ENCODE measurements at regions not wholly inside any gene's neighbourhood (a gene's known extent, or its start where the extent isn't known, plus 50 kb on each side); places are given as distances from the start of the nearest gene placed in this dataset.

- no peak overlapping the region for H2BK5ac ChIP-seq (ENCODE audit: low read depth, low read length, poor library complexity, severe bottlenecking)
- no peak overlapping the region for H2BK120ac ChIP-seq (ENCODE audit: low read depth, low read length)
- H2AFZ ChIP-seq (ENCODE audit: low read depth, low read length), result no peak overlapping the region
These were observed 52.6 kb upstream of the KLF9 start for GRCh38 chr9:70466976-70467561.

GRCh38 chr9:70465904-70466303 is 51.4 kb upstream of the KLF9 start:
- peaks cover 1% of the 10 kb centered on the region for H3K4me1 ChIP-seq (ENCODE audit: control insufficient read depth, insufficient read depth, low read depth, low read length)
- no peak overlapping the region for H3K4me2 ChIP-seq (ENCODE audit: low read length, poor library complexity, severe bottlenecking)
- DNase-seq, result no peak
- no peaks in the 10 kb centered on the region for H3K79me1 ChIP-seq (replicated peaks; ENCODE audit: low read length, poor library complexity, severe bottlenecking)
- peak overlapping the region; percentile 62 for H3K9ac ChIP-seq (ENCODE audit: low read length)
- H3K27me3 ChIP-seq (ENCODE audit: control insufficient read depth in 1 of 2, insufficient read depth in 1 of 2, low read length in 2 of 2), result no peaks in the 10 kb centered on the region
- H3K14ac ChIP-seq (ENCODE audit: low read length in 2 of 2), result peak overlapping the region in 1 of 2 experiments; percentile 81
- H3K23ac ChIP-seq (ENCODE audit: low read length in 2 of 2), result no peak overlapping the region
- H3K36me3 ChIP-seq (ENCODE audit: control insufficient read depth in 1 of 2, insufficient read depth in 2 of 2, low read depth in 1 of 2, low read length in 2 of 2), result no peaks in the 10 kb centered on the region
- H3K4me3 ChIP-seq (ENCODE audit: insufficient read depth in 1 of 2, low read depth in 1 of 2, low read length in 2 of 2), result no peak overlapping the region
- no peak overlapping the region for H2BK5ac ChIP-seq (ENCODE audit: low read depth, low read length, poor library complexity, severe bottlenecking)
- H2BK12ac ChIP-seq (ENCODE audit: low read length in 2 of 2), result peak overlapping the region in 1 of 2 experiments; percentile 60
- no peak overlapping the region for H3K4ac ChIP-seq (ENCODE audit: low read depth in 1 of 2, low read length in 2 of 2)
- H3K9me3 ChIP-seq (ENCODE audit: control insufficient read depth, low read length), result no peaks in the 10 kb centered on the region
- no peak overlapping the region for H4K8ac ChIP-seq (ENCODE audit: low read length)
- no peak overlapping the region for H3K18ac ChIP-seq (ENCODE audit: low read depth in 1 of 2, low read length in 2 of 2)
- WGBS, result 97% methylated on average over 7 of the region's 8 CpGs
- no peak overlapping the region for H2BK120ac ChIP-seq (ENCODE audit: low read depth, low read length)
- no peak overlapping the region for H3K27ac ChIP-seq (ENCODE audit: low read length, poor library complexity, severe bottlenecking)
- H4K91ac ChIP-seq (ENCODE audit: low read length), result no peak overlapping the region
- H2AFZ ChIP-seq (ENCODE audit: low read depth, low read length), result no peak overlapping the region
- no peak overlapping the region for H2BK15ac ChIP-seq (ENCODE audit: low read depth, poor library complexity, severe bottlenecking)
- no peak overlapping the region for H2AK5ac ChIP-seq (ENCODE audit: low read length, severe bottlenecking)

More at GRCh38 chr9:70466976-70467561, 52.6 kb upstream of the KLF9 start:
- 93% methylated on average over 4 of the region's 6 CpGs for WGBS
- Histone ChIP-seq H2BK15ac (ENCODE audit: low read depth, poor library complexity, severe bottlenecking) (peak overlapping the region; percentile 49), H3K23ac (ENCODE audit: low read length in 2 of 2) (no peak overlapping the region), H3K18ac (ENCODE audit: low read depth in 1 of 2, low read length in 2 of 2) (peak overlapping the region in 1 of 2 experiments; percentile 9), H4K8ac (ENCODE audit: low read length) (peak overlapping the region; percentile 76), H3K9ac (ENCODE audit: low read length) (peak overlapping the region; percentile 66), H3K4me2 (ENCODE audit: low read length, poor library complexity, severe bottlenecking) (no peak overlapping the region), H2BK12ac (ENCODE audit: low read length in 2 of 2) (peak overlapping the region; percentile 10 to 92), H3K27ac (ENCODE audit: low read length, poor library complexity, severe bottlenecking) (no peak overlapping the region), H3K4me3 (ENCODE audit: insufficient read depth in 1 of 2, low read depth in 1 of 2, low read length in 2 of 2) (no peak overlapping the region), H2AK5ac (ENCODE audit: low read length, severe bottlenecking) (no peak overlapping the region), H4K91ac (ENCODE audit: low read length) (peak overlapping the region; percentile 74), H3K27me3 (ENCODE audit: control insufficient read depth in 1 of 2, insufficient read depth in 1 of 2, low read length in 2 of 2) (no peaks in the 10 kb centered on the region), H3K14ac (ENCODE audit: low read length in 2 of 2) (no peak overlapping the region), H3K4me1 (ENCODE audit: control insufficient read depth, insufficient read depth, low read depth, low read length) (peaks cover 1% of the 10 kb centered on the region), H3K36me3 (ENCODE audit: control insufficient read depth in 1 of 2, insufficient read depth in 2 of 2, low read depth in 1 of 2, low read length in 2 of 2) (no peaks in the 10 kb centered on the region), H3K9me3 (ENCODE audit: control insufficient read depth, low read length) (no peaks in the 10 kb centered on the region), H3K4ac (ENCODE audit: low read depth in 1 of 2, low read length in 2 of 2) (no peak overlapping the region), H3K79me1 (replicated peaks; ENCODE audit: low read length, poor library complexity, severe bottlenecking) (no peaks in the 10 kb centered on the region)
- DNase-seq, result peak; percentile 79

GRCh38 chr9:70465398-70465797 is 50.9 kb upstream of the KLF9 start:
- Histone ChIP-seq H2AFZ (ENCODE audit: low read depth, low read length) (no peak overlapping the region), H3K14ac (ENCODE audit: low read length in 2 of 2) (no peak overlapping the region), H3K27ac (ENCODE audit: low read length, poor library complexity, severe bottlenecking) (no peak overlapping the region), H2AK5ac (ENCODE audit: low read length, severe bottlenecking) (no peak overlapping the region), H2BK12ac (ENCODE audit: low read length in 2 of 2) (peak overlapping the region in 1 of 2 experiments; percentile 42), H3K79me1 (replicated peaks; ENCODE audit: low read length, poor library complexity, severe bottlenecking) (no peaks in the 10 kb centered on the region), H3K9me3 (ENCODE audit: control insufficient read depth, low read length) (no peaks in the 10 kb centered on the region), H3K4ac (ENCODE audit: low read depth in 1 of 2, low read length in 2 of 2) (peak overlapping the region in 1 of 2 experiments; percentile 47), H3K18ac (ENCODE audit: low read depth in 1 of 2, low read length in 2 of 2) (peak overlapping the region in 1 of 2 experiments; percentile 2), H2BK5ac (ENCODE audit: low read depth, low read length, poor library complexity, severe bottlenecking) (no peak overlapping the region), H3K9ac (ENCODE audit: low read length) (peak overlapping the region; percentile 0), H3K36me3 (ENCODE audit: control insufficient read depth in 1 of 2, insufficient read depth in 2 of 2, low read depth in 1 of 2, low read length in 2 of 2) (no peaks in the 10 kb centered on the region), H3K4me3 (ENCODE audit: insufficient read depth in 1 of 2, low read depth in 1 of 2, low read length in 2 of 2) (no peak overlapping the region), H2BK15ac (ENCODE audit: low read depth, poor library complexity, severe bottlenecking) (no peak overlapping the region), H4K8ac (ENCODE audit: low read length) (no peak overlapping the region), H3K4me1 (ENCODE audit: control insufficient read depth, insufficient read depth, low read depth, low read length) (peaks cover 1% of the 10 kb centered on the region), H3K27me3 (ENCODE audit: control insufficient read depth in 1 of 2, insufficient read depth in 1 of 2, low read length in 2 of 2) (no peaks in the 10 kb centered on the region), H3K4me2 (ENCODE audit: low read length, poor library complexity, severe bottlenecking) (no peak overlapping the region), H3K23ac (ENCODE audit: low read length in 2 of 2) (no peak overlapping the region), H4K91ac (ENCODE audit: low read length) (no peak overlapping the region), H2BK120ac (ENCODE audit: low read depth, low read length) (no peak overlapping the region)
- WGBS, result 88% methylated on average over 6 of the region's 6 CpGs
- no peak for DNase-seq
